OCI-LY7 (cell line): ENCODE measurements at regions not wholly inside any gene's neighbourhood (a gene's known extent, or its start where the extent isn't known, plus 50 kb on each side); places are given as distances from the start of the nearest gene placed in this dataset.

Experiments used
- EZH2phosphoT487 ChIP-seq: fragments of 200-600 bp; sonication (generic); IDR thresholded peaks from 2 replicates; pipeline ENCODE4 v1.6.1; 2018; ENCODE audit warnings: low read depth, borderline replicate concordance, mild to moderate bottlenecking, mixed run types, antibody characterized with exemption, low read length, moderate library complexity, mixed read lengths
- TF ChIP-seq, protein P1 (sequence below): fragments of 200-600 bp; sonication (generic); conservative IDR thresholded peaks from 2 replicates; pipeline ENCODE4 v1.5.1; 2014; ENCODE audit warnings: mild to moderate bottlenecking, antibody characterized with exemption, low read length, moderate library complexity, mixed read lengths

DNA sequence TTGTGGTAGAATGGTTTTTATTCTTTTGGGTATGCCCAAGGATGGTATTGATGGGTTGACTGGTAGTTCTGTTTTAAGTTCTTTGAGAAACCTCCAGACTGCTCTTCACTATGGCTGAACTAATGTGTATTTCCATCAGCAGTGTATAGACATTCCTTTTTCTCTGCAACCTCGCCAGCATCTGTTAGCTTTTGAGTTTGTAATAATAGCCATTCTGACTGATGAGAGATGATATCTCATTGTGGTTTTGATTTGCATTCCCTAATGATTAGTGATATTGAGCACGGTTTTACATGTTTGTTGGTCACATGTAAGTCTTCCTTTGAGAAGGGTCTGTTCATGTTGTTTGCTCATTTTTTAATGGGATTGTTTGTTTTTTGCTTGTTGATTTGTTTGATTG is 1348.7 kb upstream of the NXPH2 start:
- TF ChIP-seq, protein P1, sequence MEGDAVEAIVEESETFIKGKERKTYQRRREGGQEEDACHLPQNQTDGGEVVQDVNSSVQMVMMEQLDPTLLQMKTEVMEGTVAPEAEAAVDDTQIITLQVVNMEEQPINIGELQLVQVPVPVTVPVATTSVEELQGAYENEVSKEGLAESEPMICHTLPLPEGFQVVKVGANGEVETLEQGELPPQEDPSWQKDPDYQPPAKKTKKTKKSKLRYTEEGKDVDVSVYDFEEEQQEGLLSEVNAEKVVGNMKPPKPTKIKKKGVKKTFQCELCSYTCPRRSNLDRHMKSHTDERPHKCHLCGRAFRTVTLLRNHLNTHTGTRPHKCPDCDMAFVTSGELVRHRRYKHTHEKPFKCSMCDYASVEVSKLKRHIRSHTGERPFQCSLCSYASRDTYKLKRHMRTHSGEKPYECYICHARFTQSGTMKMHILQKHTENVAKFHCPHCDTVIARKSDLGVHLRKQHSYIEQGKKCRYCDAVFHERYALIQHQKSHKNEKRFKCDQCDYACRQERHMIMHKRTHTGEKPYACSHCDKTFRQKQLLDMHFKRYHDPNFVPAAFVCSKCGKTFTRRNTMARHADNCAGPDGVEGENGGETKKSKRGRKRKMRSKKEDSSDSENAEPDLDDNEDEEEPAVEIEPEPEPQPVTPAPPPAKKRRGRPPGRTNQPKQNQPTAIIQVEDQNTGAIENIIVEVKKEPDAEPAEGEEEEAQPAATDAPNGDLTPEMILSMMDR = no peak
- no peak for TF ChIP-seq EZH2phosphoT487
